ENCODE measurements at regions not wholly inside any gene's neighbourhood (a gene's known extent, or its start where the extent isn't known, plus 50 kb on each side); places are given as distances from the start of the nearest gene placed in this dataset.

- no peak overlapping the region for H3K4me3 ChIP-seq (ENCODE audit: low read length)
- no peak for TF ChIP-seq ZNF274 (IDR thresholded peaks at IDR 0.05; ENCODE audit: low read depth, low read length)
These were observed 159.9 kb downstream of the SUCLA2 start for GRCh38 chr13:47841151-47841550.

GRCh38 chr13:47837906-47838305 lies 163.2 kb downstream of the SUCLA2 start:
- H3K4me3 ChIP-seq (ENCODE audit: low read length) = no peak overlapping the region
- no peak for TF ChIP-seq ZNF274 (IDR thresholded peaks at IDR 0.05; ENCODE audit: low read depth, low read length)

GRCh38 chr13:47837104-47837880 lies 163.8 kb downstream of the SUCLA2 start:
- no peak overlapping the region for H3K4me3 ChIP-seq (ENCODE audit: low read length)
- no peak for TF ChIP-seq ZNF274 (IDR thresholded peaks at IDR 0.05; ENCODE audit: low read depth, low read length)

- H3K4me3 ChIP-seq (ENCODE audit: low read length) = no peak overlapping the region
- TF ChIP-seq ZNF274 (IDR thresholded peaks at IDR 0.05; ENCODE audit: low read depth, low read length) = no peak
These were observed 165.4 kb downstream of the SUCLA2 start for GRCh38 chr13:47835470-47836228.

- no peak for TF ChIP-seq ZNF274 (IDR thresholded peaks at IDR 0.05; ENCODE audit: low read depth, low read length)
- H3K4me3 ChIP-seq (ENCODE audit: low read length) = no peak overlapping the region
These were observed 168.6 kb downstream of the SUCLA2 start for GRCh38 chr13:47832458-47832972.

GRCh38 chr13:47831265-47831664 lies 169.8 kb downstream of the SUCLA2 start:
- TF ChIP-seq ZNF274 (IDR thresholded peaks at IDR 0.05; ENCODE audit: low read depth, low read length) = no peak

GRCh38 chr13:47829690-47830089 lies 171.4 kb downstream of the SUCLA2 start:
- TF ChIP-seq ZNF274 (IDR thresholded peaks at IDR 0.05; ENCODE audit: low read depth, low read length) = no peak
- H3K4me3 ChIP-seq (ENCODE audit: low read length) = no peak overlapping the region

More at GRCh38 chr13:47831265-47831664, 169.8 kb downstream of the SUCLA2 start:
- no peak overlapping the region for H3K4me3 ChIP-seq (ENCODE audit: low read length)

- no peak overlapping the region for H3K4me3 ChIP-seq (ENCODE audit: low read length)
- TF ChIP-seq ZNF274 (IDR thresholded peaks at IDR 0.05; ENCODE audit: low read depth, low read length) = no peak
These were observed 174.6 kb downstream of the SUCLA2 start for GRCh38 chr13:47826471-47826870.

- no peak overlapping the region for H3K4me3 ChIP-seq (ENCODE audit: low read length)
- no peak for TF ChIP-seq ZNF274 (IDR thresholded peaks at IDR 0.05; ENCODE audit: low read depth, low read length)
These were observed 179.0 kb downstream of the SUCLA2 start for GRCh38 chr13:47822036-47822435.

- no peak overlapping the region for H3K4me3 ChIP-seq (ENCODE audit: low read length)
- TF ChIP-seq ZNF274 (IDR thresholded peaks at IDR 0.05; ENCODE audit: low read depth, low read length) = no peak
These were observed 184.2 kb downstream of the SUCLA2 start for GRCh38 chr13:47816831-47817230.

- H3K4me3 ChIP-seq (ENCODE audit: low read length) = no peak overlapping the region
- TF ChIP-seq ZNF274 (IDR thresholded peaks at IDR 0.05; ENCODE audit: low read depth, low read length) = no peak
These were observed 187.4 kb downstream of the SUCLA2 start for GRCh38 chr13:47813718-47814117.

GRCh38 chr13:47809411-47809810 lies 191.7 kb downstream of the SUCLA2 start:
- no peak overlapping the region for H3K4me3 ChIP-seq (ENCODE audit: low read length)
- TF ChIP-seq ZNF274 (IDR thresholded peaks at IDR 0.05; ENCODE audit: low read depth, low read length) = no peak

GRCh38 chr13:47803131-47803530 lies 197.9 kb downstream of the SUCLA2 start:
- no peak overlapping the region for H3K4me3 ChIP-seq (ENCODE audit: low read length)
- TF ChIP-seq ZNF274 (IDR thresholded peaks at IDR 0.05; ENCODE audit: low read depth, low read length) = no peak

- TF ChIP-seq ZNF274 (IDR thresholded peaks at IDR 0.05; ENCODE audit: low read depth, low read length) = no peak
- no peak overlapping the region for H3K4me3 ChIP-seq (ENCODE audit: low read length)
These were observed 199.5 kb downstream of the SUCLA2 start for GRCh38 chr13:47801555-47801954.

GRCh38 chr13:47800593-47800992 lies 200.5 kb downstream of the SUCLA2 start:
- no peak for TF ChIP-seq ZNF274 (IDR thresholded peaks at IDR 0.05; ENCODE audit: low read depth, low read length)
- no peak overlapping the region for H3K4me3 ChIP-seq (ENCODE audit: low read length)

All from GM08714 (cell line).